HEK293T (cell line): ENCODE measurements at regions not wholly inside any gene's neighbourhood (a gene's known extent, or its start where the extent isn't known, plus 50 kb on each side); places are given as distances from the start of the nearest gene placed in this dataset.

Source experiments
- ARNT ChIP-seq: fragments of 450-650 bp; IDR thresholded peaks from 2 replicates; pipeline ENCODE4 v1.6.1; 2017; ENCODE audit warnings: mild to moderate bottlenecking
- BHLHE40 ChIP-seq: fragments of 450-650 bp; IDR thresholded peaks from 2 replicates; pipeline ENCODE4 v1.6.1; 2016; ENCODE audit warnings: mild to moderate bottlenecking, moderate library complexity, borderline replicate concordance
- ELF4 ChIP-seq: fragments of 450-650 bp; IDR thresholded peaks from 2 replicates; pipeline ENCODE4 v1.6.1; 2017; ENCODE audit warnings: antibody characterized with exemption
- FOXA1 ChIP-seq: fragments of 450-650 bp; IDR thresholded peaks from 2 replicates; pipeline ENCODE4 v1.6.1; 2016; ENCODE audit warnings: mild to moderate bottlenecking
- FOXK2 ChIP-seq: fragments of 450-650 bp; IDR thresholded peaks from 2 replicates; pipeline ENCODE4 v1.6.1; 2016; ENCODE audit warnings: mild to moderate bottlenecking
- NFRKB ChIP-seq: fragments of 450-650 bp; IDR thresholded peaks from 2 replicates; pipeline ENCODE4 v1.6.1; 2016; ENCODE audit warnings: mild to moderate bottlenecking, moderate library complexity
- SP1 ChIP-seq: fragments of 450-650 bp; IDR thresholded peaks from 2 replicates; pipeline ENCODE4 v1.6.1; 2017

DNA sequence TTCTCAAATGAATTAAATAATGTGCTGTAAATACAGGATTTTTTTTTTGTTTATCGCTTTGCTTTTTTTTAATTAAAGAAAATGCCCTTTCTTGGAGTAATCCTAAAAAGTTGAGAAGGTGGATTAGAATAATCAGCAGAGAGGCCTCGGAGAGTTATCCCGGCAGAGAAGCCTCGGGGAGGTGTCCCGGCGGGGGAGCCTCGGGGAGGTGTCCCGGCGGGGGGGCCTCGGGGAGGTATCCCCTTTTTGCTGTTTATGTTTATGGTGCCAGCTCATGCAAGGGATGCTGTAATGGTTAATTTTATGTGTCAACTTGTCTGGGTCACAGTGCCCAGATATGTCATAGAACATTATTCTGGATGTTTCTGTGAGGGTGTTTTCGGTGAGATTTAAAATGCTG is 263.0 kb upstream of the TRIB2 start:
- TF ChIP-seq NFRKB: no peak
- no peak for TF ChIP-seq FOXK2
- TF ChIP-seq SP1: no peak
- TF ChIP-seq BHLHE40: no peak
- no peak for TF ChIP-seq ARNT
- no peak for TF ChIP-seq FOXA1
- TF ChIP-seq ELF4: no peak
